Stimulated activated CD4-positive, alpha-beta T cell treated with anti-CD3 and anti-CD28 coated beads, Interleukin-1b, Interleukin-23, amount 100 ng/mL, for 4 hours (primary cell): ENCODE measurements at regions not wholly inside any gene's neighbourhood (a gene's known extent, or its start where the extent isn't known, plus 50 kb on each side); places are given as distances from the start of the nearest gene placed in this dataset.
"Not testable (repeated sequence)": the region's sequence is repeated elsewhere in the genome, so short reads cannot be mapped to it uniquely, and the experiment has no call there.

Source experiments
- DNase-seq, 2 donors: peaks; one replicate each; pipeline ENCODE4 v3.0.0-alpha.2; 2020; ENCODE audit warnings: low read depth in 2 of 2

DNA sequence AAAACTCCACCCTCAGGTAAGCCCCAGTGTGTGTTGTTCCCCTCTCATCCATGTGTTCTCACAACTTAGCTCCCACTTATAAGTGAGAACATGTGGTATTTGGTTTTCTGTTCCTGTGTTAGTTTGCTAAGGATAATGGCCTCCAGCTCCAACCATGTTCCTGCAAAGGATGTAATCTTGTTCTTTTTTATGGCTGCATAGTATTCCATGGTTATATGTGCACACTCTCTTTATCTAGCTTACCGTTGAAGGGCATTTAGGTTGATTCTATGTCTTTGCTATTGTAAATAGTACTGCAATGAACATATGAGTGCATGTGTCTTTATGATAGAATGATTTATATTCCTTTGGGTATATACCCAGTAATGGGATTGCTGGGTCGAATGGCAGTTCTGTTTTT, 124.4 kb upstream of the RANBP3L start:
- DNase-seq, result not testable (repeated sequence)

DNA sequence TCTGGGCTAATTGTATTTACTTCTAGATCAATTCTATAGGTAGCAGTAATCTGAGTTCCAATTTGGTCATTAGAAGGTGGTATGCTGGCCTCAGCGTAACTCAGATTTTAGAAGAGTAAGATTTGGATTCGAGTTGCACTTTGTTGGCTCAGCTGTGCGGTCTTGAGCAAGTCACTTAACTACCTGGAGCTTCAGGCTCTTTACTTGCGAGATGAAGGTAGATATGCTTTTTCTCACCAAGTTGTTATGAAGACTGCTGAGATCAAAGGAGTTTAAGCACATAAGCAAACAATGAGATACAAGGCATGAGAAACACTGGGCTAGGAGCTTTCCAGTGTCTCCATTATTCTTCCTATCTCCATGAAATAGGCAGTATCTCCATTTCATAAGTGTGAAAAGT, 133.8 kb upstream of the RANBP3L start:
- DNase-seq, result no peak

DNA sequence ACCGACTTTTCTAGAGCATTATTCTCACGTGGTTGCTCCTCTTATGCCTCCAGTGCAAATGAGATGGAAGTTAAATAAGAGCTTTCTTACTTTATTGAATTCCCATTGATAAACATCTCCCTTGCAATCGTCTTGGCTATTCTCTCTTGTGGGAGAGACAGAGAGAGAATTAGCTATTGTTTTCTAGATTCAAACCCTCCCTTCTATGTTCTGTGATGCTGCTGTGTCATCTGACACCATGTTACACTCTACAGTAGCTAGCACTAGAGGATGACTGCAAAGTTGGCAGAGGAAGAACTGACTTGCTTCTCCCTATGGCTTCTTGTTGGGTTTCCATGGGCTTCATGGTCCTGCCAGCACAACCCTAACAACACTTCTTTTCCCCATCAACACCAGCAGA, 134.6 kb upstream of the RANBP3L start:
- DNase-seq, result no peak

DNA sequence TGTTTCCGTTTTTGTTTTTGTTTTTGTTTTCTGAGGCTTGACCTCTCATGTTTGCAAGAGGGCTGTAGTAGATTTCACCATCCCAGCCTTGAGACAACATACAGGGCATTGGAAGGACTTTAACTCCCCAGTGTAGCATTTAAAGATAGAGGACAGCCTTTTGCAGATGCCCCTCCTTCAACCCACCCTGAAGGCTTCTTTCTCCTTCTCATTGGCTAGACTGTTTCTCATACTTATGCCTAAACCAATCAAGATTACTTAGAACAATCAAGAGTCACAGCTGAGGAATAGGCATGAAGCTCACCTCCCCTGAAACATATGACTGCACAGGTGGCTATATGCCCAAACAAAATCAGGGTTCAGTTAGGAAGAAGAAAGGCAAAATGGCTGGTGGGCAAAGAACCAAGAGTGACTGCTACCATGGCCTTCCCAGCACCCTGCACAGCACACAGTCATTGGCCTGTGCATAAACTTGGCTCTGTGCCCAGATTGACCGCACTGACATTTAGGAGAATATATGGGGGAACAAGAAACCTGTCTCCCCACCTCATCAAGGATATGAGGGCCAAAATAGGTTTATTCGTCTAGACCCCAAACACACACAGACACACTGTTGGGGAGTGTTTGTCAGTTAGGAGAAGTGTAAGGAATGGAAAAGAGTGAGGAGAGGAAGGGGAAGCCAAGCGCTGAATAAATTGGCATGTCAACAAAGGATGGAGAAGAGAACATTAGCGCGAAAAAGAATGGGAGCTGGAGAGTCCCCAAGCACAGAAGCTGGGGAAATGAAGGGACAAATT, 137.3 kb upstream of the RANBP3L start:
- no peak for DNase-seq

DNA sequence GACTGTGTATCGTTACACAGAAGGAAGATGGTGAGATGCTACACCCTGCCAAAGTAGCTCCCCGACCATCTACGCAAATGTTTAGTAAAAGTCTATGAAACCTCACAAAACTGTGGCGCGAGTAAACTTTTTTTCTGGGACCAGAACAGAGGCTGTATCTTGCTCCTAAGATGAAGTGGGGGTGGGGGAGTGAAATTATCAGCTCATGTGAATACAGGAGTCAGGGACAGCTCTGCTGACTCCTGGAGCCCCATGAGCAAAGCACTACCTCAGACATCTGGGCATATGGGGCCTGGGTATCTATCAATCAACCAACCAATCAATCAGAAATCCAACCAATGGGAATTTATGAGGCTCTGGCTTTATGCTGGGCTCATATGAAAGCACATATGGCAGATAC, 138.6 kb upstream of the RANBP3L start:
- DNase-seq, result no peak

DNA sequence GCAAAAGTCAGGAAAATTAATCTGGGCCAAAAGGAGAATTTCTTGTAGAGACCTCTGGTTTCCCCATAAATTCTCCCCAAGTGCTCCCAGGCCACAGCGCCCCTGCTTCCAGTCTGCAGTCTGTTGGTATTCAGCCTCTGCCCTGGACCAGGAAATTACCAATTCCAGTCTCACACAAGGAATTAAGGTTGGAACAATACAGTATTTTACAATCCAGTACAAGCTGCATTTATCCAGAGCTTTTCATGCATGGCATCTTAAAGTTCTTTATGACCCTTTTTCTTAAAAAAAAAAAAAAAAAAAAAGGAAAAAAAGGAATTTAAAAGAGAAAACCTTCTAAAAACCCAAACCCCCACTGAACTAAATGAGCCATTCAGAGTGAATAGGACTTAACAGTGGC, 139.6 kb upstream of the RANBP3L start:
- DNase-seq, result no peak

DNA sequence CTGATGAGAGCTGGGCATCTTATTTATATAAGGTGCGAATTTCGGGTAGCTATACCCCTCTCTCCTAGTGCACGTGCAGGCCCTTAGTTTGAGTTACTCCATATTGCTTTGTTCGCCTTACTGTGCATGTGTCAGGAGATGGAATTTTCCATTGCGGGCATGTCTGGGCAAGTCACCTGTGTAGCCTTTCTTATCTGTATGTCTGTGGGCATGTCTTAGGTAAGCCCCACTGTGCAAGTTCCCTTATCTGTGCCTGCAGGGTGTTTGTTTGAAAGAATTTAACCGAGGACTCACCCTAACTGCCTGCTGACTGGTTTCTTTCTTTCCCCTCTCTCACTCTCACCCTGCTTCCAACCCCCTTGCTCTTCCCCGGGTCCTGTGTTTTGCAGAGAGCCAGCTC, 140.7 kb upstream of the RANBP3L start:
- DNase-seq, result no peak

DNA sequence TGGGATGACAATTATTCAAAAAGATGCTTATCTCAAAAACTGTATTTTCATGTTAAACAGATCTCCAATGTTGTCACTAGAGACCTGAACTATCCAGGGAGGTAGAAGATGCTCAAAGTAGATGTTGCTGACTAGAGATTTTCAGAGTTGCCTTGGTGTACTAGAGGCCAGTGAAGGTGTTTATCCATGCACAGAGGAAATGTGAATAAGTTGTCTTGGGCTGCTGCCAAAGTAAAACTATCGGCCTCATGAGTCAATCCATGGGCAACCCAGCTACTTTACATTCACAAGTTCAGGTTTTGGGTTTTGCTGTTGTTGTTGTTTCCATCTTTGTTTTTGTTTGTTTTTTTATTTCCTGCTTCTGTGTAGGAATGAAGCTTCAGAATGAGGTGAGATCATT, 141.1 kb upstream of the RANBP3L start:
- no peak for DNase-seq

DNA sequence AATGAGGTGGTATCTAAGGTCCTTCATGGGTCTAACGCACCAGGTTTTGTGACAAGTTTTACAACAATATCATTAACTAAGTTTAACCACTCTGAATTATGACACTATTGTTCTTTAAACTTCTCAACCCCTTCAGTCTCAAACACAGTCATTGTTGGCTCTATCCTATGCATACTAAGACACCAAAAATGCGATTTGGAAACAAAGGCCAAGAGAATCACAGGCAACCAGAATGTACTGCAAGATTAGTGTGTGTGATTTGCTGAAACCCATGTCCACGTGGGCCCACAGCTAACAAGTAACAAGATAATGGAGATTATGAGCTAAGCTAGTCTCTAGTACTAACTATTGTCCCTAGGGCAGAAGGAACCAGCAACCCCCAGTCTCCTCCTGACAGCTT, 142.2 kb upstream of the RANBP3L start:
- DNase-seq, result no peak

DNA sequence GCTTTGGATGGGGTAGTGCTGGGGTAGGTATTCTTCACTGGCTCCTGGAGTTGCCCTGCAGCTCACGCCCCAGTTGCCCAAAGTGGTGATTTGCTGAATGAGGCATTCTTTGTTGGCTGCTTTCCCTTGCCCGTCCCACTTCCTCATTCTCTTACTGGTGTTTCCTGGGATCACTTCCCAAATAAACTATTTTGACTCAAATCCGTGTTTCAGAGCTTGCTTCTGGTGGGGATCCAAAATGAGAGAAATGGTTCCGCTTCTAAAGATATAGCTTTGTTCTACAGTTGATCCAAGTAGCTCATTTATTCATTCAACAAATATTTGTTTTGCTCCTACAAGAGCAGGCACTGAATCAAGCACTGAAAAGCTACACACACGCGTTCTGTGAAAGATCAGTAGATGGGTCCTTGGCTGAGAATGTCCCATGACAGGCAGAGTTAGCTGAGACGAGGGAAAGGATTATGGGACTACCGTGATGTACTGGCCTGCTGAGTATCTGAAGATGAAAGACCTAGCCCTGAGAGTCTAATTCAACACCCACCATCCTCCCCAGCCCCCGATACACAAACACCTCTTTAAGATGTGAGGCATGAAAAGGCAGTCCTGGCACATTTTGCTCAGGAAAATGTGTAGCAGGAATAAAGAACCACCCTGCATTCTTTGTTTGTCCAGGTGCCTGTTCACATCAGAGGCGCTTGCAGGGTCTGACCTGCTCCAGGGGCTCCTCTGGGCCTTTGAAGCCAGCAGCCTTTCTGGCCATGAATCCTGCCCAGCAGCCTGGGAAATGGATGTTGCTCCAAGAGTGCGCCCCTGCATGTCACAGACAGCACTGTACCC, 143.1 kb upstream of the RANBP3L start:
- no peak for DNase-seq

DNA sequence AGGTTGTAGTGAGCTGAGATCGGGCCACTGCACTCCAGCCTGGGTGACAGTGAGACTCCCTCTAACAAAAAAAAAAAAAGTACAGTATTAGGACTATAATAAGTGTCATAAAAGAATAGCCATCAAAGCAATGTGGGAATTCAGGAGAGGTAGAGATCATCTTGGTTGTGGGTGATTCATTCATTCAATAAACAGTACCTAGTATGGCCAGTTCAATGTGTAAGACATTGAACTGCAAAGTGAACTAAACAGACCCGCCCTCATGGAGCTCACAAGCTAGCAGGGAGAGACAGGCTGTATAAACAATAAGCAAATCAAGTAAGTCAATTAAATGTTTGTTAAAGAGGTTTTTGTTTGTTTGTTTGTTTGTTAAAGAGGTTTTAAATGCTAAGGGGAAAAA, 146.1 kb upstream of the RANBP3L start:
- no peak for DNase-seq

DNA sequence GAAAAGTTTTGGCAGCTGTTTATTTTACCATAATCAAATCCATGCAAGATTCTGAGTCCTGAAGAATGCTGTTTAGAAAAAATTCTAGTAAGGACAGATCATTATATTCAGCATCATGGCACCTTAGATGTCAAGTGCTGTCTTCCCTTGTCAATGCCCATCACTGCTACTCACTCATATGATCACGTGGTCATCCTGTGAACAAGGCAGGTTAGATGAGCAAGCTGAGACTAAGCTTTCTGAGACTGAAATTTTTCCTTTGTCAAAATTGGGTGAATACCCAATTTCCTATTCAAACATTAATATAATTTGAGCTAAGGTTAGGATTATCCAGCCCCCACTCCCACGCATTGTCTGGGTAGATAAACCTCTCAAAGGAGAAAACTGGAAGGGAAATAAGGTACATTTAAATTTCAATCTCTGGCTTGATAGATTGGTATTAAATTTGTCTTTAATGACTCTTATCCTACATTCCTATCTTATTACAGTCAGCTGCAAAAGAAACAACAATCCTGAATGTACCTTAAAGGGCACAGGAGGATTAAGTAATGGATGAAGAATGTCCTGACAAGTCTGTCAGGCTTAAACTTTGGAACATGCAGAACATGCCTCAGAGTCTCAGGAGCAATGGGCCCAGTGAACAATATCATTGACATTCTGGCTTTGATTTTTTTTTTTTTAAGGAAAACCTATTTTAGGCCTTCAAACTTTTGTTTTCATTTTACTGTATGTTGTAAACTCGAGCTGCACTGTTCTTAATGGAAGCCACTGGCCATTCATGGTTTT, 148.7 kb upstream of the RANBP3L start:
- no peak for DNase-seq

DNA sequence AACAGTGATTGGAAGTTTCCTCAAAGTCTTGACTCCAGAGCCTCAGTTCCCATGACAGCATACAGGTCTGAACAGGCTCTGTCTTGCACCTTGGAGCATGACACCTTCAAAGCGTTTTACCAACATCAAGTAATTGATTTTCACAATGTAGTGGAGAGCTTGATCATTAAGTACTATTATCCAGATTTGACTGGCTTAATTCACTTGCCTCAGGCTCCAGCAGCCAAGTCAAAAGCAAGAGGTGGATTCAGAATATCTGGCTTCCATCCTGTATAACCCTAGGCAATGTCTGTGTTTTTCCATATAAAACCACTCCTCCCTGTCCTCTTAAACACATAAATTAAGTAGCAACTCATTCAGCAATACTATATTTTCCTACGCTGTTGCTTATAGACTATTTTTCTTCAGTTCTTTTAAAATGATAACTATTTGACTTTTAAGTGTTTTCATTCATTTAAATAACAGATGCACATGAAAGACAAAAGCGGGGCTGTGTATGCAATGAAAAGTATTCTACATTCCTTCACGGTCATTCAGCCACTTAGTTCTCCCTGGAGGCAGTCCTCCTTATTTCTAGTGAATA, 150.8 kb upstream of the RANBP3L start:
- DNase-seq, result no peak

DNA sequence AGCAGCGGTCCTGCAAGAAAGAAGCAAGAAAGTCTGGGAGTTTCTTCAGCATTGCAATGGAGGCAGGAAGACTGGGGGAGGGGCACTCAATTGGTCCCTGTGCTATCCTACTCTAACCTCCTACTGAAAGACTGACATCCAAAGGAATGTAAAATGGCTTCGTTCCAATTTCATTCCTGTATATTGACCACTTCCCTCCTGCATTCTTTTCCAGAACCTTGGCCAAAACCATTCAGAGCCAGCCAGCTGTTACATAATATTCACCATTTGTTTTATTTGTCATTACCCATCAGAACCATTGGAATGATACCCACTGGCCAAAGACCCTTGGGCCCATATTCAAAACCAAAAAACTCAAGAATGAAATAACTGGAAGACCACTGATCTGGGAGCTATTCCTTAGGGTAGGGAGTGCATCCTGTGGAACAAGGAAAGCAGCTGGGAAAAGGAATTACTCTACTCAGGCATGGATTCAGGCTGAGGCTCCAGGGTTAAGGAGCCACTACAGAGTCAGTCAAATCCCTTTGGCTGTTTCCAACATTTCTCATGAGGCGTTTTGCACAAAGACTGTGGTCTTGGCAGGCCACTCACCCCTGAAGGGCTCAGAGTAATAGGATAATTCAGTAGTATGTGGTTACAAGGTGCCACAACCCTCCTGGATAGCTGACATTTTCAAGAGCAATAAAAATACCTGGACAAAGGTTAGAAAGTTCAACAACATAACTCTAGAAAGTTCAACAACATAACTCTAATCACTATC, 148.7 kb upstream of the SLC1A3 start:
- DNase-seq, result no peak

DNA sequence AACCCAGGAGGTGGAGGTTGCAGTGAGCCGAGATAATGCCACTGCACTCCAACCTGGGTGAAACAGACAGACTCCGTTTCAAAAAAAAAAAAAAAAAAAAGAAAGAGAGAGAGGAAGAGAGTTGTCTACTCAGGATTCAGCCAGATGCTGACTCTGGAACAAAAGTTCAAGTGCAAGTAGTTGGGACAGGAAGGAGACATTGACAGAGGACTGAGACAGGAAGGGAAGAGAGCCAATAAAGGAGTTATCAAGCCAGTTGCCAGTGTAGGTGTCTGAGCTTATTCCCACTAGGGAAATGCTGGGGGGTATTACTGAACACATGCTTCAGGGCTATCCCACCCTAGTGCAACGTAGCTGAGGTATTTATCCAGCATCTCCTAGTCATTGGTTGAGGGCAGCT, 147.7 kb upstream of the SLC1A3 start:
- DNase-seq, result no peak

DNA sequence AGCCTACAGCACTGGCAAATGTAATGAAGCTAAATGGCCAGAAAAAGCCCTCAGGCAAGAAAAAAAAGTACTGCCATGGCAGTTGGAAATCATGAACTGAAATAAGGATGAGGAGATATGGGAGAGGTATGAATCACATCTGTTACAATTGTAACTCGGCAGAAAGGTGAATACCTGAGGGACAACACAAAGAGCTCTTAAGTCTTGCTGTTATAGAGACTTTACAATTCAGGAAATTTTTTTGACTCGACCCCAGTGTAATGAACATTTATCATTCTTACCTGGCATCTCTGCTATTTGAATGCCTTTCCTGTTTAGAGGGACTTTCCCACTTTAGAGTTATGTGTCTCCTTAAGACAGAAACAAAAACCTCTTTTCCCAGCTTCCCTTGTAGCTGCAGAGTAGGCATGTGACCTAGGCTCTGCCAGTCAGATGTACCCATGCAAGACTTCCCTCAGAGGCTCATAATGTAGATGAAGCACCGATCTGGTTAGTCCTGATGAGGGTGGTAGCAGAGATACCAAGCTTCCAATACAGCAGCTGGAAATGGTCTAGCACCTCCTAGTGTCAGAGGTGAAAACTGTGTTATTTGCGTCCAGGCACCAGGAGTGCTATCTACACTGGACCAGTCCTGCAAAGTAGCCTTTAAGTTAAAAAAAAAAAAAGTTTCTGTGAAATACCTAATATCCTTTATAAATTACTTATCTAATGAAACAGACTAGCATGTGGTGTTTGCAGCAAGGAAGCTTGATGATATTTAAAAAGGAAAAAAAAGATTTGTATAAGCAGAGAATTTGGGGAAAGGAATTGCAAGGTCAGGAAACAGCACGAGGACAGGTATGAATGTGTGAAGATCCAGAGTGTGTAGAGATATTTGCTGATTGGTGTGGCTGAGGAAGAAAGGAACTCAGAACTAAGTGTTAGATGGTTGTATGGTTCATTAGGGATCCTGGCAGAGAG, 146.9 kb upstream of the SLC1A3 start:
- no peak for DNase-seq

DNA sequence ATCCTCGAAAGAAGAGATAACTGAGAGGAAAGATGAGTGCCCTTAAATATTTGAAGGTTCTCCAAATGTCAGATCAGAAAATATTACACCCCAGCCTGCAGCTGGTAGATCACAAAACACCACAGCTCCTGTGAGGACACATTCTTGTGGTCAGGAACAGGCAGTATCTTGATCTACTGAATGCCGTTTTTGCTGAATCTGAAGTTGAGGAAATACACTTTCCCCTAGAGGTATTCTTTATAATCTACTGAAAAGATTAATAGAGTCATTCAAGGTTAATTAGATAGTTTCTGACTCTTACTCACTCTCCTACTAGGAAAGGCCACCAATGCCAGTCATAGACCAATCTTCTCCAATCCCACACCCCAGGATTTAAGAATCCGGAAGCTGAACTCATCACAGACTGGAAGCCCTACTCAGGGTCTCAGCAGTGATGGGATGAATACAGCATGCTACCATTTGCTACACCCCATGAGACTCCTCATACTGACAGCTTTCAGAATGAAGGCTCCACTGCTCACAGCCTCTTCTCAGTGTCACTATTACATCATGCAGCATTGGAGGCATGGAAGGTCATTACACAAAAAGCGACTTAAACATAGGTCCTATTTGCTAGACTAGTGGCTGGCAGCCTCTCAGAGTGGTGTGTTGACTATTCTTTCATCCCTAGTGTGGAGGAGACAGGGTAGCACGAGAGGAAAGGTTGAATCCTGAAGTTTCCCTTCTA, 143.9 kb upstream of the SLC1A3 start:
- no peak for DNase-seq

DNA sequence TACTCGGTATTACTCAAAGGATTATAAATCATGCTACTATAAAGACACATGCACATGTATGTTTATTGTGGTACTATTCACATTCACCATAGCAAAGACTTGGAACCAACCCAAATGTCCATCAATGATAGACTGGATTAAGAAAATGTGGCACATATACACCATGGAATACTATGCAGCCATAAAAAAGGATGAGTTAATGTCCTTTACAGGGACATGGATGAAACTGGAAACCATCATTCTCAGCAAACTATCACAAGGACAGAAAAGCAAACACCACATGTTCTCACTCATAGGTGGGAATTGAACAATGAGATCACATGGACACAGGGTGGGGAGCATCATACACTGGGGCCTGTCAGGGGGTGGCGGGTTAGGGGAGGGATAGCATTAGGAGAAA, 130.5 kb upstream of the SLC1A3 start:
- DNase-seq, result not testable (repeated sequence)

DNA sequence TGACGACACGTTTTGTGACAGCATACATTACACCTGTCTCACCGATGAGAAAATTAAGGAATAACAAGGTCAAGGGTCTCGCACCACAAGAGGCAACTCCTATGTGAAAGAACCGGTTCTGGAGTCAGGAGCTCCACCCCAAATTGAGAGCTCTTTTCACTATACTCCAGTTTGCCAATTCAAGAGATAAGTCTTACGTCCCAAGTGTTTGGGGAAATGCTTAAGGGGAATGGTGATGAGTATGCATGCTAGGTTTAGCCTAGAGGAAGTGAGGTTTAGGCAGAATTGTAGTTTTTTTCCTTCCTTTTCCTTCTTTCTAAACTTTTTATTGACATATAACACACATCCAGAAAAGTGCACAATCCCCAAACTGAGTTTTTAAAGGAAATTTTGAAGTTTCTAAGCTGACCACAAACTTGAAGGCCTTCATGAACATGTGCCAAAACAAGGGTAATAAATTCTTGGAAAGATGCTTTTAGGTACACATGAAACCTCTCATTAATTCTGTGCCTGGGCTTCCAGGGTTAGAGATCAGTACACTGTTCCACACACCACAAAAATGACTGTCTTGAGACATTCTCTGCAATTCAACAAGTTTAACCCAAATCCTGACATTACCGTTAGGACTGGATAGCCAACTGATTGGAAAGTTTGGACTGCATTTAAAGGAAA, 127.6 kb upstream of the SLC1A3 start:
- no peak for DNase-seq
